HepG2 (cell line): ENCODE measurements at regions not wholly inside any gene's neighbourhood (a gene's known extent, or its start where the extent isn't known, plus 50 kb on each side); places are given as distances from the start of the nearest gene placed in this dataset.

Experiments
- ATAC-seq: fragments of 200-7000 bp; cut with Tn5 transposase; 3 replicates; pipeline ENCODE4 v1.9.1; 2020; ENCODE audit warnings: mild to moderate bottlenecking, moderate library complexity
- BruUV-seq: library from RNA; stranded (reverse); fragments of 400-500 nt; replicated peaks from 2 replicates; lab custom pipeline; 2021; lab: Mats Ljungman, UMichigan
- CTCF ChIA-PET: fragments of 300-600 bp; formaldehyde crosslinking; extraction: SDS; loops from one replicate; lab custom pipeline; 2021; ENCODE audit warnings: low total read pairs, inconsistent platforms, low intra/inter-chr PET ratio; lab: Yijun Ruan, JAX
- POLR2A ChIA-PET: fragments of 350-600 bp; sonication (Branson Sonifier 250); formaldehyde crosslinking; loops from one replicate; lab custom pipeline; 2020; ENCODE audit warnings: antibody characterized with exemption, inconsistent platforms; lab: Yijun Ruan, JAX
- DNase-seq: peaks from one replicate; pipeline ENCODE4 v3.0.0-alpha.2; 2015; ENCODE audit warnings: low spot score
- FAIRE-seq: peaks from 3 replicates; lab custom pipeline; 2011; peaks lifted over from hg19 to GRCh38; lab: Jason Lieb, UNC
- H2AFZ ChIP-seq: one replicate; pipeline ENCODE4 v1.6.1; 2011; ENCODE audit warnings: low read length, inconsistent platforms
- H3K27ac ChIP-seq: fragments of 300-600 bp; 3 replicates; pipeline ENCODE4 v1.8.0; 2011; ENCODE audit warnings: mixed run types, mild to moderate bottlenecking, mixed read lengths, low read length, inconsistent platforms; ENCODE audit not compliant: insufficient read depth; ENCODE audit errors: extremely low read length
- H3K27me3 ChIP-seq, 2 experiments: fragments of 200-600 bp in 1 of 2; 2 replicates in 1 of 2; 3 replicates in 1 of 2; pipeline versions ENCODE4 v1.6.0 to v1.8.0; 2011; ENCODE audit warnings: low read length in 2 of 2, mild to moderate bottlenecking in 2 of 2, moderate library complexity in 2 of 2, inconsistent platforms in 1 of 2; ENCODE audit not compliant: insufficient read depth in 2 of 2, control insufficient read depth in 1 of 2
- H3K36me3 ChIP-seq, 2 experiments: fragments of 200-600 bp in 1 of 2; replicated peaks in 1 of 2; 2 replicates in 1 of 2; 3 replicates in 1 of 2; pipeline versions ENCODE4 v1.5.1 to v1.8.0; 2011; ENCODE audit warnings: low read length in 2 of 2, inconsistent platforms in 1 of 2; ENCODE audit not compliant: insufficient read depth in 2 of 2, control insufficient read depth in 1 of 2
- H3K4me1 ChIP-seq: 2 replicates; pipeline ENCODE4 v1.5.1; 2012; ENCODE audit warnings: low read length, inconsistent platforms; ENCODE audit not compliant: insufficient read depth
- H3K4me2 ChIP-seq: 2 replicates; pipeline ENCODE4 v1.6.0; 2011; ENCODE audit warnings: low read depth, low read length, inconsistent platforms
- H3K4me3 ChIP-seq, 3 experiments: fragments of 200-600 bp in 1 of 3; sonication (generic), shearing (Covaris generic) in 1 of 3; replicated peaks in 1 of 3; 2 replicates each; pipeline ENCODE4 v1.5.1; 2011 to 2016; ENCODE audit warnings: low read length in 3 of 3, inconsistent platforms in 2 of 3, low read depth in 2 of 3, mild to moderate bottlenecking in 2 of 3, control low read depth in 1 of 3, mixed read lengths in 1 of 3; ENCODE audit not compliant: insufficient read depth in 1 of 3
- H3K79me2 ChIP-seq: one replicate; pipeline ENCODE4 v1.6.1; 2011; ENCODE audit warnings: low read length, inconsistent platforms; ENCODE audit not compliant: insufficient read depth
- H3K9ac ChIP-seq: 2 replicates; pipeline ENCODE4 v1.6.0; 2011; ENCODE audit warnings: mild to moderate bottlenecking, low read depth, low read length, inconsistent platforms; ENCODE audit not compliant: insufficient read depth
- H3K9me3 ChIP-seq: 2 replicates; pipeline ENCODE4 v1.5.1; 2012; ENCODE audit warnings: mild to moderate bottlenecking, low read length
- H4K20me1 ChIP-seq: 2 replicates; pipeline ENCODE4 v1.6.0; 2011; ENCODE audit warnings: inconsistent platforms, mild to moderate bottlenecking, low read length, moderate library complexity; ENCODE audit not compliant: insufficient read depth
- CCDC6 ChIP-seq: sonication (generic); formaldehyde crosslinking; IDR thresholded peaks from 2 replicates; pipeline ENCODE4 v1.8.1; 2022; ENCODE audit warnings: mild to moderate bottlenecking, missing genetic modification reagents, moderate library complexity
- EED ChIP-seq: sonication (generic); formaldehyde crosslinking; IDR thresholded peaks from 2 replicates; pipeline ENCODE4 v1.5.0; 2020; ENCODE audit warnings: mild to moderate bottlenecking, missing genetic modification reagents
- ELF3 ChIP-seq: IDR thresholded peaks from 2 replicates; pipeline ENCODE4 v1.6.1; 2016; ENCODE audit warnings: missing genetic modification reagents, missing compliant biosample characterization
- MTF1 ChIP-seq: sonication (generic); formaldehyde crosslinking; IDR thresholded peaks from 2 replicates; pipeline ENCODE4 v1.5.0; 2020; ENCODE audit warnings: missing genetic modification reagents
- NR3C1 ChIP-seq: sonication (generic); formaldehyde crosslinking; IDR thresholded peaks from 2 replicates; pipeline ENCODE4 v1.4.0; 2020; ENCODE audit warnings: missing genetic modification reagents
- TP53 ChIP-seq: sonication (generic); formaldehyde crosslinking; conservative IDR thresholded peaks from 2 replicates; pipeline ENCODE4 v1.4.0; 2020; ENCODE audit warnings: missing genetic modification reagents
- YEATS2 ChIP-seq: sonication (generic); formaldehyde crosslinking; IDR thresholded peaks from 2 replicates; pipeline ENCODE4 v1.4.0; 2020; ENCODE audit warnings: missing genetic modification reagents, borderline replicate concordance
- ZNF275 ChIP-seq: sonication (generic); formaldehyde crosslinking; IDR thresholded peaks from 2 replicates; pipeline ENCODE4 v1.8.0; 2022; ENCODE audit warnings: missing genetic modification reagents, mild to moderate bottlenecking, inconsistent platforms, borderline replicate concordance
- ZNF431 ChIP-seq: sonication (generic); formaldehyde crosslinking; IDR thresholded peaks from 2 replicates; pipeline ENCODE4 v1.9.0; 2022; ENCODE audit warnings: missing genetic modification reagents, low read depth, mild to moderate bottlenecking, borderline replicate concordance
- ZNF775 ChIP-seq: sonication (generic); formaldehyde crosslinking; IDR thresholded peaks from 2 replicates; pipeline ENCODE4 v1.4.0; 2020; ENCODE audit warnings: missing genetic modification reagents, mild to moderate bottlenecking, moderate library complexity, borderline replicate concordance
- ZNF883 ChIP-seq: sonication (generic); formaldehyde crosslinking; IDR thresholded peaks from 2 replicates; pipeline ENCODE4 v1.5.1; 2020; ENCODE audit warnings: mild to moderate bottlenecking, missing genetic modification reagents; ENCODE audit errors: not compliant biosample characterization
- WGBS: methylation state at CpG from one replicate; pipeline ENCODE4 v1.1.6; 2017; ENCODE audit warnings: low lambda C conversion rate; 5-methylcytosine and 5-hydroxymethylcytosine counted together
- in situ Hi-C: cut with HindIII; loops from 2 replicates; pipeline ENCODE4 v1.10.0; 2017; ENCODE audit warnings: low pct_unique_long_range_greater_than_20kb; ENCODE audit not compliant: extremely low pct_ligation_motif_present
- intact Hi-C: fragments of 100-400 bp; cut with micrococcal nuclease; formaldehyde crosslinking; loops from one replicate; pipeline ENCODE4 v1.10.0; 2022; ENCODE audit not compliant: unreplicated experiment

GRCh38 chr6:85111481-85112011, 338.3 kb upstream of the NT5E start:
- no peaks in the 10 kb centered on the region for H3K4me1 ChIP-seq
- TF ChIP-seq NR3C1 (CRISPR knock-in tag) (no peak), ELF3 (CRISPR knock-in tag) (no peak), ZNF883 (no peak), TP53 (no peak), EED (CRISPR knock-in tag) (no peak), ZNF431 (CRISPR knock-in tag) (no peak), ZNF775 (CRISPR knock-in tag) (no peak), ZNF275 (CRISPR knock-in tag) (no peak), YEATS2 (CRISPR knock-in tag) (no peak), CCDC6 (CRISPR knock-in tag) (no peak), MTF1 (CRISPR knock-in tag) (no peak)
- H3K27ac ChIP-seq, result no peak overlapping the region
- H3K9me3 ChIP-seq, result no peaks in the 10 kb centered on the region
- ChIA-PET POLR2A (no interaction called here), CTCF (no interaction called here)
- 27% methylated on average over 7 of the region's 8 CpGs for WGBS
- no peak overlapping the region for H3K4me3 ChIP-seq
- no peaks in the 10 kb centered on the region; a peak in 1 of 5 replicates for H3K27me3 ChIP-seq
- no peaks in the 10 kb centered on the region for H3K36me3 ChIP-seq
- H4K20me1 ChIP-seq, result no peaks in the 10 kb centered on the region
- in situ Hi-C loops, result no loop called here
- H3K4me2 ChIP-seq, result no peak overlapping the region
- intact Hi-C loops, result no loop called here
- DNase-seq (no peak), ATAC-seq (no peak), FAIRE-seq (no peak)
- H3K9ac ChIP-seq, result no peak overlapping the region
- no peaks in the 10 kb centered on the region for H3K79me2 ChIP-seq
- BruUV-seq, result no TSS peak
- no peak overlapping the region for H2AFZ ChIP-seq
